Fibroblast of skin of back (primary cell): ENCODE measurements at regions not wholly inside any gene's neighbourhood (a gene's known extent, or its start where the extent isn't known, plus 50 kb on each side); places are given as distances from the start of the nearest gene placed in this dataset.
"Not testable (repeated sequence)": the region's sequence is repeated elsewhere in the genome, so short reads cannot be mapped to it uniquely, and the experiment has no call there.

Experiments
- DNase-seq: peaks from one replicate; pipeline ENCODE4 v3.0.0-alpha.2; 2013

GRCh38 chr15:84360902-84361301, 125.3 kb downstream of the GOLGA6L4 start:
- DNase-seq: not testable (repeated sequence)

GRCh38 chr15:84384421-84384820, 148.8 kb downstream of the GOLGA6L4 start:
- not testable (repeated sequence) for DNase-seq

GRCh38 chr15:84387086-84387485, 151.5 kb downstream of the GOLGA6L4 start:
- no peak for DNase-seq

- not testable (repeated sequence) for DNase-seq
These were observed 152.6 kb downstream of the GOLGA6L4 start for GRCh38 chr15:84388201-84388600.

- DNase-seq: not testable (repeated sequence)
These were observed 153.1 kb downstream of the GOLGA6L4 start for GRCh38 chr15:84388638-84389037.

- DNase-seq: not testable (repeated sequence)
These were observed 154.8 kb downstream of the GOLGA6L4 start for GRCh38 chr15:84390324-84390723.

- no peak for DNase-seq
These were observed 155.6 kb downstream of the GOLGA6L4 start for GRCh38 chr15:84391191-84391590.

- DNase-seq: not testable (repeated sequence)
These were observed 156.4 kb downstream of the GOLGA6L4 start for GRCh38 chr15:84392020-84392419.

GRCh38 chr15:84393386-84393936, 157.9 kb downstream of the GOLGA6L4 start:
- not testable (repeated sequence) for DNase-seq

- DNase-seq: not testable (repeated sequence)
These were observed 158.4 kb downstream of the GOLGA6L4 start for GRCh38 chr15:84393966-84394365.

- DNase-seq: not testable (repeated sequence)
These were observed 159.8 kb downstream of the GOLGA6L4 start for GRCh38 chr15:84395384-84395783.

- not testable (repeated sequence) for DNase-seq
These were observed 160.3 kb downstream of the GOLGA6L4 start for GRCh38 chr15:84395881-84396280.

GRCh38 chr15:84397066-84397465, 161.5 kb downstream of the GOLGA6L4 start:
- not testable (repeated sequence) for DNase-seq

- not testable (repeated sequence) for DNase-seq
These were observed 162.5 kb downstream of the GOLGA6L4 start for GRCh38 chr15:84398087-84398486.

- no peak for DNase-seq
These were observed 163.5 kb downstream of the GOLGA6L4 start for GRCh38 chr15:84398763-84399701.

- no peak for DNase-seq
These were observed 164.6 kb downstream of the GOLGA6L4 start for GRCh38 chr15:84400017-84400740.

- DNase-seq: no peak
These were observed 165.2 kb downstream of the GOLGA6L4 start for GRCh38 chr15:84400820-84401219.

- not testable (repeated sequence) for DNase-seq
These were observed 165.9 kb downstream of the GOLGA6L4 start for GRCh38 chr15:84401461-84401860.

- not testable (repeated sequence) for DNase-seq
These were observed 166.6 kb downstream of the GOLGA6L4 start for GRCh38 chr15:84401891-84402840.

GRCh38 chr15:84402856-84403608, 167.5 kb downstream of the GOLGA6L4 start:
- no peak for DNase-seq

GRCh38 chr15:84409357-84409756, 173.8 kb downstream of the GOLGA6L4 start:
- DNase-seq: not testable (repeated sequence)
